GM19455 (cell line): ENCODE measurements at regions not wholly inside any gene's neighbourhood (a gene's known extent, or its start where the extent isn't known, plus 50 kb on each side); places are given as distances from the start of the nearest gene placed in this dataset.
"Not testable (repeated sequence)": the region's sequence is repeated elsewhere in the genome, so short reads cannot be mapped to it uniquely, and the experiment has no call there.

Source experiments
- ATAC-seq: cut with Tn5 transposase; IDR thresholded peaks from one replicate; pipeline ENCODE4 v1.9.1; 2021; ENCODE audit not compliant: unreplicated experiment

DNA sequence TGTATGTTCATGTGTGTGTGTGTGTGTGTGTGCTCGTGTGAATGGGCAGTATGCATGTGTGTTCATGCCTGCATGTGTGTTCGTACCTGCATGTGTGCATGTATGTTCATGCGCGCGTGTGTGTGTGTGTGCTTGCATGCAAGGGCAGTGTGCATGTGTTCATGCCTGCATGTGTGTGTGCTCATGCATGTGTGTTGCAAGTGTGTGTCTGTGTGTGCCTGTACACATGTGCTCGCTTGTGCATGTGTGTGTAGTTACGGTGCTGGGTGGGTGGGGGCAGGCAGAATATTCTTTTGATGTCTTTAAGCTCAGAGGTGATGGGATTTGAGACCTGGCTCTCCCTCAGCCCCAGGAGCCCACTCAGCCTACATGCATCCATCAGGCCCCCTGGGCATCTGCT lies 822.1 kb downstream of the BRD1 start:
- no peak for ATAC-seq

DNA sequence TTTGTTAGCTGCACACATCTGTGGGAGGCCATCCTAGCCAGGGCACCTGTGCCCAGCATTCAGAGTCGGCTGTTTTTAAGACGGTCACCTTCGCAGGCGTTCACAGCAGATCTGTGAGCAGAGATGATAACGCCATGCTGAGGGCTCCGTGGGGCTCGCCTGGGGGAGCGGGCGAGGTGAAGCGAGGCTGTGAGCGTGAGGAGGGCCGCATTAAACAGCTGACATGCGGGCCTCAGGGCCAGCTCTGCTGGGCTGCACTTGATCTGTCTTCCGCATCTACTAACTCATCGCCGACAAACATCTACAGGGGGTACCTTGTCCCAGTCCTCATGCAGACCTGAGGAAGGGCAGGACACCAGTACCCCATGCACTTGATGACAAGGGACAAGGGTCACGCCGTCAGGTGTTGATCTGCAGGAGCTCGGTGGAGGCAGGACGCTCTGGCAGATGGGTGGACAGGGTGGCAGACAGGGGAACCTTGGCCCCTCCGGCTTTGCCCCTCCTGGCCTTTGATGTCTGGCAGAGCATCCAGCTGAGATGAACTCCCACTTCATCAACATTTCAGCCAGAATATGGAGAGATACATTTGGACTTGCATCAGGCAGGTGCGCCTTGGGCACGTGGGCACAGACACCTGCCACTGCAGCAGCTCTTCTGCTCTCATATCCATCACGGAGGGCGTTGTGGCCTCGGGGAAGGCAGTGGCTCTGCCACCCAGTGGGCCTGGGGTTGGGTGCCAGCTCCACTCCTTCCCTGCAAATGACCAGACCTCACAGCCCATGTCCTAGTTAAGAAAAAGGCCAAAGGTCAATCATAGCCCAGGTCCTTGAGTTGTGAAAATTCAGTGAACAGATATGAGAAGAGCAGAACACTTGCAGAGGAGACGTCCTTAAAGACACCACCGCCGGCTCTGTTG lies 822.9 kb downstream of the BRD1 start:
- no peak for ATAC-seq

DNA sequence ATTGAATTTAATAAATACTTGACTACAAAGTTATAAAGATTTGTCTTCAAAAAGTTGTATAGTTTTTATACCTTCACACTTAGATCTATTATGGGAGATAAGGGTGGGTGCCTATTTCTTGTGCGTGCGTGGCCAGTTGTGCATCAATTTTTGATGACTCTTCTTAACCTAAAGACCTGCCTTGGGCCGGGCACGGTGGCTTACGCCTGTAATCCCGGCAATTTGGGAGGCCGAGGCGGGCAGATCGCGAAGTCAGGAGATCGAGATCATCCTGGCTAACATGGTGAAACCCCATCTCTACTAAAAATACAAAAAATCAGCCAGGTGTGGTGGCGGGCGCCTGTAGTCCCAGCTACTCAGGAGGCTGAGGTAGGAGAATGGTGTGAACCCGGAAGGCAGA lies 830.1 kb downstream of the BRD1 start:
- not testable (repeated sequence) for ATAC-seq

DNA sequence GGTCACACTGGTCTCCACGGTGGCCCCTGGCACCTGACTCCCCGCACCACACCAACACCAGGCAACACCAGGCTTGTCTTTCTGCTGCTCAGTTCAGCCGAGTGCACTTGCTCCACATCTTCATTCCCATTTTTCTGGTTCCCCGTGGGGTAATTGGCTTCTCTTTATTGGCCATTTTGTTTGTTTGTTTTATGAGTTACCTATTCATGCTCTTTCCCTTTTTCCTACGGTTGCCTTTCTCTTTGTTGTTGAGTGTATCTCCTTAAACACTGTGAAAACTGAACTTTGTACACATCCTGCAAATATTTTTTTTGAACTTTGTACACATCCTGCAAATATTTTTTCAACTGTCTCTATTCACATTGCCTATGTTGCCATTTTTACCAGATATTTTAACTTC lies 834.0 kb downstream of the BRD1 start:
- no peak for ATAC-seq

DNA sequence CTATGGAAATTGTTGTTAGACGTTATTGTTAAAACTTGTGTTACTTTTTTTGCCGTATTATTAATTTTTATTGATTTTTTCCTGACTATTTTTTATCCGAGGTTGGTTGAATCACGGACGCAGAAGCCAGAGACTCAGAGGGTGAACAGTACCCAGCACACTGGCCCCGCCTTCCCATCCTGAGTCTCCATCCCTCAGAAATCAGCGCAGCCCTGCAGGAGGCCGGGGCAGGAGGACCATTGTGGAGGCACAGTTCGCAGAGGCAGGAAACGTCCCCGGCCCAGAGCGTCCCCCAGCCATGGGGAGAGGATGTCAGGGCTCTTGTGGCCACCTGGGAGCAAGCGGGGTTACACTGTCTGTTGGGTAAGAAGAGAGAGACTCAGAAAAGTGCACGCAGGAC lies 843.0 kb downstream of the BRD1 start:
- ATAC-seq, result no peak

DNA sequence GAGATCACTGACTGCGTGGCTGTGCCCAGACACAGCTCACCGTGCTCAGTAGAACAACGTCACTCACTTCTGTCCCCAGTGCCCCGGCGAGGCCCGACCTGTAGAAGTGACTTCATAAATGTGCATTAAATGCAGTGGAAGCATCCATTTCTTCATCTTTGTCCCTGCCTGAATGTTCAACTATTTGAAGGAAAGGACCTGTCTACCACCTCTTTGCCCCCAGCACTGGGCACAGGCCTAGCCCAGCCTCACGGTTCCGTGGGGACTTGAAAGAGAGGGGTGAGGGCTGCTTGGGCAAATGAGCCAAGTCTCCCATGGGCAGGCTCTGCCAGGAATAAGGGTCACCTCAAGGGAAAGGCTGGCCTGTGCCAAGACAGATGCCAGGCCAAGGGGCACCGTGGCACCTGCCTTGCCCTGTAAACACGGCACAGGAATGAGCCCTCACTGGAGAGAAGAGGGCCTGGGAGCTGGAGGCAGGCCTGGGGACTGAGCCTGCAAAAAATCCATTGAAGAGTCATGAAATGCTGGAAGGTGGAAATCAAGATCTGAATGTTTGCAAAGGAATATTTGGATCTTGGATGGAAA lies 845.3 kb downstream of the BRD1 start:
- ATAC-seq, result no peak

DNA sequence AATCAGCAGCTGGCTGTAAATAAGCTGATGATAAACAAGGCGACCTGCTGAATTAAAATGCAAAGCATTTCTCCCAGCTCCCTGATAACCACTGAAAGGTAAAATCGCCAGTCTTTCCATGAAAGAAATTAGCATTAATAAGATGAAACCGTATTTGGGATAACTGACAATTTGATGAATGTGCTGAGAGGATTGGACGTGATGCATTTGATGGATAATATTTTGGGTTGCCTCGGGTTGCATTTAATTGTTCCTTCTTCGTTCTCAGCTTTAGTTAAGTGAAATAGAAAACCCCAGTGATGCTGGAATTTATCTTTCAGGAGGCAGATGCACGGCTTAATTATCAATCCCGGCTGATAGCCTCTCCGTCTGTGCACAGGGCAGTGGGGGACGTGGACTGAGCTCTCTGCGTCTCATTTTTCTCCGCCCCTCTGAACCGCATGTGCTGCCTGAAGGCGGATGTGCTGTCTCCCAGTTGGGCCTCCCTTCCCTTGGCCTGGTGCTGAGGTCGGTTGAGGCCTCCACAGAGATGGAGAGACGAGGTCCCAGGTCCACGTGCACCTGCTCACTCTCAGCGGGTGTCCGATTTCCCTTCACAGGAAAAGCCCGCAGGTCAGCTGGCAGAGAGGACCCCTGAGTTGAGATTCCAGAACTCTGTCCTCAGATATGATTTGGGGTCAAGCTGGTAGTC lies 846.2 kb downstream of the BRD1 start:
- ATAC-seq, result no peak

DNA sequence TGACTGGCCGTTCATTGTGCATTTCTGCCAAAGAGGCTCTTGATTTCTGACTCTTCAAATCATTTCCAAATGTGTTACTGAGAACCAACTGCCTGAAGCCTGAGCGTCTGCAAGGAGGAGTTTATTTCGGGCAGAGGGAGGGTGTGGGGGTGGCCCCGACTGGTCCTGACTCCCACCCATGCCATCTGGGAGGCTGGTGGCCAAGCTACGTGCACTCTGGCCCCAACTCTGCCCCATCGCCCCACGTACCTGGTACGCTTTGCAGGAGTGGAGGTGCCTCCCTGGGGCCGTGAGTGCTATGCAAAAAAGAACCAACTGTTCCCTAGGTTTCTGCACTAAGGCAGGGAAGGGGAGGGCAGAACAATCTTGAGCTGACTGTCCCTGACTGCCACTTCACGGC lies 846.8 kb downstream of the BRD1 start:
- no peak for ATAC-seq

DNA sequence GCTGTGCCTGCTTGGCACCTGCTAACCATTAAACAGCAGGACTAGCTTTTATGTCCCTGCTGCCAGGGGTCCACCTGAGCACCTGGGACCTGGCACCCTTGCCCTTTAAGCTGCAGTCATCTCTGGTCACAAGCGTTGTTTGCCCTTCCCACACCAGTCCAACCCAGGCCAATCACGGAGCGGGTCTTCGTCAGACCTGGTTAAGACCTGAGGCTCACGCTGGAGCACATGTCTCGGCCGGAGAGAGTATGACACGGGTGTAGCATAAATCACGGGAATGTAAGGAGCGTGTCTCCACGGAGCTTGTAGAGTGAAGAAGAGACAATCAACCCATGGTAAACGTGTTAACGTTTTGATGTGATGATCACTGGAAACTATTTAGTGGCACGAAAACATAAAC lies 847.3 kb downstream of the BRD1 start:
- no peak for ATAC-seq

DNA sequence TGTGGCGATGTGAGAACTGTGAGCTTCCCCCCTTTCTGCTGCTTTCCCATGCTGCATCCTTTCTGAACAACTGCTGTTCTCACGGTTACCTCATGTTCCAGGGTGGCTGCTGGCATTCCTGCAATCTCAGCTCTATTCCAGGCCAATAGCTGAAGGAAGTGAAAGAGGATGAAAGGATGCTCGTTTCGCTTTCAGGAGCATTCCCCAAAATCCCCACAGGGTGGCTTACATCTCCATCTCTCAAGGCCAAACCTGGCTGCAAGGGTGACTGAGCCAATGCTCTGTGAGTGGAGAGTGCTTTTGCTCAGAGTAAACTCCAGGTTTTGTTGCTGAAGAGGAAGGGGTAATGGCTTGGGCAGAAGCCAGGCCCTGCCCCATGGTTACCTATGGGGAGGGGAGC lies 848.2 kb downstream of the BRD1 start:
- no peak for ATAC-seq

DNA sequence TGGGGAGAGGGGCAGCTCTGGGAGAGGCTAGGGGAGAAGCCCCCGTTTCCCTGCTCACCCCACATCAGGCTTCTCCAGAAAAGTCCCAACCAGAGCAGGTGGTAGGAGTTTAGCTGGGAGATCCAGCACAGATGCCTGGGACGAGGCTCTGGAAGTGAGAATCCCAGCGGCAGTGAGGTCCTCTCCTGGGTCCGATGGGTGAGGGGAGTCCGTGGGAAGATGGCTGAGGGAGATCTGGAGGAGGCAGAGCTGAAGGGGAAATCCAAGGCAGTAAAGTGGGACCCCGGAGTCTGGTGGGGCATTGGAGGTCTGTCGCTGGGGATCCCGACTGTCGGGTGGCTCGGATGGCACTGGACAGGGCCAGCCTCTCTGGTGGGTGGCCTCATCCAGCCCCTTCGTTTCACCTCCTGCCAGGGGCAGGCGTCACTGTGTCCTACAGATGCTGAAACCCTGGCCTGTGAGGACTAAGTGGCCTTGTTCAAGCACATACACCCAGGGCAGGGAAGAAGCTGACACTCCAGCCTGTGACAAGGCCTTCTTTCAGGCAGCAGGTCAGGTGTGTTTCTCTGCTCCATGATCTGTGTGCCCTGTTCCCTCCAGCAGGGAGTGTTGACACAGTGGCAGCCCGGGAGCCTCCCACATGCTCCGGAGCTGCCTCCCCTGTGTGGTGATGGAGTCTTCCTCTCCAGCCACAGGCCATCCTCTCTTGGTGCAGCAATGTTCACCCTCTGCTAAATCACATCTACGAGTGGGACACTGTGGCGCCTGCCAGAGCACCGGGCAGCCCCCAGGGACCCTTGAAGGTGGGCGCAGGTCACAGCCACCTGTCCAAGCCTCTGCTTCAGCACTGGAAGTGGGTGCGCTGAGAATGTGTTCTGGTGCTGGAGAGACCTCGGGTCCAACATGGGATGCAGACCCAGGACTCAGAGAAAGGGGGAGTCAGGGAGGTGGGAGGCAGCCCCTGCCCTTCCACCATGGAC lies 850.8 kb downstream of the BRD1 start:
- ATAC-seq, result no peak

DNA sequence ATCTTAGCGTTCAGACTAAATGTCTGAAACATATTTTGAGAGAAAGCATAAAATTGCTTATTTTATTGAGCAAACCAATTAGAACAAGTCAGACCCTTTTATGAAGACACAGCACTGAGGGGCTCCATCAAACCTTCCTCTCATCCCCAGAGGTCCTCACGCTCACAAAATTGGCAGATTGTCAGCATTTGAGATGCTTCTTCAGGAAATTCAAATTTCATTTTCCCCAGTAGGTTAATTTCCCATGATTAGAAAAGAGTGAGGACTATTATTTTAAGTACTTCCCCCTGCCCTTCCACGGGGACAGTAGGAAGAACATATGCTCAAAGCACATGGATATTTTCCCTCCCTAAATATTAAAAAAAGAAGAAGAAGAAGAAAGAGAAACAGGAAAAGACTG lies 851.8 kb downstream of the BRD1 start:
- no peak for ATAC-seq

DNA sequence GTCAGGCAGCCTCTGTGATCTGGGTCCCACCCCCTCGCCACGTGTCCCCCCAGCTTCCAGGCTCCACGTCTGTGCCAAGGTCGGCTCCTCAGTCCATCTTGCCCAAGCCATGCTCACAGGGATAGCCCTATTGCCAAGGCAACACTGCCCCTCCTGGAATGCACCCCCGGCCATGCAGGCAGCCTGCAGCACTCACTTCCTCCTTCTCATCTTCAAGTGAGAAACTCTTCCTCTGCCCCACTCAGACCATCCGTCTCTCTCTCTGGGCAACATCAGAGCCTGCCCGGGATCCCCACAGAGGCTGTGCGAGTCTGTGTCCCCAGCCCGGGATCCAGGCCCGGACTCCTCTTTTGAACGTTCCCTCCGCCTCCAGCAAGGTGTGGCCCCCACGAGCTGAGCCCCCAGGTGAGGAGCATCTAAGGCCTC lies 852.3 kb downstream of the BRD1 start:
- ATAC-seq, result no peak

DNA sequence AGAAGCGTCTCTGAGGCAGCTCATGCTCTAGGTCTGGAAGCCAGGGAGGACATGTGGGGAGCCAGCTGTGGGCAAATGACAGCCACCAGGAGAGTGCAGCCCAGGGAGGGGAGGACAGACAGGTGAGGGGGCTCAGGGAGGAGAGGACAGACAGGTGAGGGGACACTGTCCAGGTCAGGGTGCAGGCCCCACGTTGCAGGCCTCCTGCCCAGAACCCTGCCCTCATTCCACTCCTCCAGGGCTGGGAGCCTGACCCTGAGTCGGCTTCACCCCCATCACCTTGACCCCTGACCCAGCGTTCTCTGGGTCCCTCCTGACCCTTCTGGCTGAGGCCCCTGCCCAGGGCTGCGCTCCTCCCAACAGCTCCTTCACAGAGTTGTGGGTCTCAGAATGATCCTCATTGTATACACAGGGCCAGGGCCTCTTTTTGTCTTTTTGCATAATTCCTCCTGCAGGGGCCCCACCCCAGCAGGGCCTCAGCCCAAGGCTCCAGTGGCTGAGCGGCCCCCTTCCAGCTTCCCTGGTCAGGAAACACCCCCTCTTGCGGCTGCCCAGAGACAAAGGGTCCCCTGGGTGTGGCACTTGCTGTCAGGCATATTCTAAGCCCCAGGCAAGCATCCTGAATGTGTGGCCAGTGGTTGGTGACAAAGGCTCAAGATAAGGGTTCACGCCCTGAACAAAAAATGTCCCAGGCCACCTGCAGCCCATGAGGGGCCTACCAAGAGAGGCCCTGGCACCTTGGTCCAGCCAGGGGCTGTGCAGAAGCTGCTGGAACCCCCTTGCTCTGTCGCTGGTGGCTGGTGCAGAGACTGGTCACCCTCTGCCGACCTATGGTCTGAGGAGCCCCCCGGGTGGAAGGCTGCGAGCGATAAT lies 853.0 kb downstream of the BRD1 start:
- ATAC-seq, result no peak

DNA sequence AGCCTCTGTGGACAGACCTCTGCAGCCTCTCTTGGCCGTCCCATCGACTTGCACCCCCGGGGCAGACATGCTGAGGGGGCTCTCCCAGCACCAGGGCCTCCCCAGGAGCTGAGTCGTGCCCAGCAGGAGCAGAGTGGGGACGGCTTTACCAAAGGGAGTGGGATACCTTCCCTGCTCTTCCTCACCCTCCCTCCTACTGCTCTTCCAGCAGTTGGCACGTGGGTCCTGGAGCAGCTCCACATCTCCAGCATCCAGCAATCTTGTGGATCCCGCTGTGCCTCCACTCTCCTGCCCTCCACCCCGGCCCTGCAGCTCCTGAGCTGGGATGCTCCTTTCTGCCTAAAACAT lies 854.0 kb downstream of the BRD1 start:
- no peak for ATAC-seq

DNA sequence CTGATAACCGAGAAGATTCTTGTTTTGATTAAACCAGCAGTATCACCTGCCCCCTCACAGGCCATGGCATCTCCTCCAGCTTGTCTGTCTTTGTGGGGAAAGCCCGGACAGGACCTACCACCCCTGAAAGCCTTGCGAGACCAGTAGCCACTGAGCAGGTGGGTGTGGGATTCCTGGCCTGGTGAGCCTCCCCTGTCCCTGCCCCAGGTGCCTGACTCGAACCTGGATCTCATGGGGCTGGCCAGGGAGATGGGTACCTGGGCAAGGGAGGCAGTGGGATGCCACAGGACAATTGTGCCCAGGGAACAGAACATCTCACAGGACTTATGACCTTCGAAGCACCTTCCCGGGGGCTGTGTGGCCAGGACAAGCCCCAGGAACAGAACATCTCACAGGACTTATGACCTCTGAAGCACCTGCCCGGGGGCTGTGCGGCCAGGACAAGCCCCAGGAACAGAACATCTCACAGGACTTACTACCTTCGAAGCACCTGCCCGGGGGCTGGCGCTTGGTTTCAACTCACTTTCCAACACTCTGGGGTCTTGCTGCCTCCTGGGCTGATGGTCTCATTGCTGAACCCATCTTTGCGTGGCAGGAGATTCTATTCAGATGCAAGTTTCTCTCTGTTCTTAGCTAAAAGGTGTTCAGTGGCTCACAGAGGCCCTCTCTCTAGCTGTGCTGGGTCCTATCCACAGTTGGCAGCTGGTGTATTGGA lies 854.5 kb downstream of the BRD1 start:
- no peak for ATAC-seq

DNA sequence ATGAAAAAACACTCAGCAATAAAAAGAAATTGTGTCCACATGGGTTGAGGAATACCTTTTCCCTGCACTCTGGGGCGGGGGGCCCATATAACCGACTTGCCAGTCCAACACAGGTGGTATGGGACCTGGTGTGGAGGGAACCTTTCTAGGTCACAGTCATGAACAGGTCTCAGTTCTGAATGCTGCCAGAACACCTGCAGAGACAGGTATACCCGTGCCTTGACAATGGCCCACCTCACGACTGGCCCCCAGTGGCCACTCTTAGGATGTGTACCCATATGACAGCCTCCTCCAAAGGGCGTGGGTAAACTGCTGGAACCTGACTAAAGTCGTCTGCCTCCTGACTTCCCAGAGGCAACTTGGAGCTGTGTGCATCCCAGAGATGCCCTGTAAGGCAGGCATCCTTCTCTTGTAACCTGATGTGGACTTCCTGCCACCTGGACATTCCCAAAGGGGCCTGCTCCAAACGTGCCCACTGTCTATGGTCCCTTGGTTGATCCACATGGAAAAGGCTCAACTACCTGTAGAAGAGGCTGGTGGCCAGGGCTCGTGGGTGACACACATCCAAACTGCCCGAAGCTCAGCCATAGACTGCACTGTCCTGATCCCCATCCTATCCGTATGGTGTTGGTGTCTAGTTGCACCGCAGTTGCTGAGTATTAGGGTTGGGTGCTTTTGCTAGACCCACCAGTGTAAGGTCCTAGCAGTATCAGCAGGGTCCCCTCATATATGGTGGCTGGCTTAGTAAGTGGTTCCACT lies 859.3 kb downstream of the BRD1 start:
- no peak for ATAC-seq

DNA sequence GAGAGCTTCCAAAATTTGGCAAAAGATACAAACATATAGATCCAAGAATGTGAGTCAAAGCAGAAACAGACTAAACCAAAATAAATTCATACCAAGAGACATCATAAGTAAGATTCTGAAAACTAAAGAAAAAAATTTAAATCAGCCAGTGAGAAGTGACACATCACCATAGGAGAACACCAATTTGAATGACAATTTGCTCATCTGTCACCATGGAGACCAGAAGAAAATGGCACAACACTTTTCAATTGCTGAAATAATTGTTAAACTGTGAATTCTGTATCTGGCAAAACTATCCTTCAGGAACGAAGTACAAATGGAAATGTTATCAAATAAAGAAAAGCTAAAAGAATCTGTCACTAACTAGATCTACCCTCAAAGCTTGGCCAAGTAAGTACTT lies 864.3 kb downstream of the BRD1 start:
- ATAC-seq, result no peak

DNA sequence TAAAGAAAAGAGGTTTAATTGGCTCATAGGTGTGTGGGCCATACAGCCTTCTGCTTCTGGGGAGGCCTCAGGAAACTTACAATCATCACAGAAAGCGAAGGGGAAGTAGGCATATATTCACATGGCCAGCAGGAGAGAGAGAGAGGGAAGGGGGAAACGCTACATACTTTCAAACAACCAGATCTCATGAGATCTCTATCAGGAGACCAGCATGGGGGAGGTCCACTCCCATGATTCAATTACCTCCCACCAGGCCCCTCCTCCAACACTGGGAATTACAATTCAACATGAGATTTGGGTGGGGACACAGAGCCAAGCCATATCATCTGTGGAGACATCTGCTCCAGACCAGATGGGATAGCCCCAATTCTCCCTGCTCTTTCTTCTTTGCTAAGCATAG lies 866.0 kb downstream of the BRD1 start:
- no peak for ATAC-seq
